ENCODE measurements at regions not wholly inside any gene's neighbourhood (a gene's known extent, or its start where the extent isn't known, plus 50 kb on each side); places are given as distances from the start of the nearest gene placed in this dataset.

DNA sequence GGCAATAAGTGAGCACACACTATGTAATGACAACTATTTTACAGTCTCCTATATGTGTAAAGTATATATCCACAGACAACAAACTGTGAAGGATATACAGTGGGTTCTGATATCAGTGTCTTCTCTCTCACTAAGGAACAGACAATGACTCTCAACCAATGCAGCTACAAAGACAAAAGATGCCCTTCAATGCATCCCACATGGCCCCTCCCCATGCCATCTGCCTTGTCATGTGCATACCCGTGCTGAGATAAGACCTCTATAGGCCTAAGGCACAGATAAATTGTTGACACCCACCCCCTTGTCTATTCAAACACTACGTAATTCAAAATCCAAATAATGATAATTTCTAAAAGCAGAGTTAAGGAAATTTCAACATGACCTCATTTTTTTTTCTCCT is 1123.5 kb upstream of the MAP3K7 start:
- no peaks in the 10 kb centered on the region for H3K4me1 Mint-ChIP-seq

DNA sequence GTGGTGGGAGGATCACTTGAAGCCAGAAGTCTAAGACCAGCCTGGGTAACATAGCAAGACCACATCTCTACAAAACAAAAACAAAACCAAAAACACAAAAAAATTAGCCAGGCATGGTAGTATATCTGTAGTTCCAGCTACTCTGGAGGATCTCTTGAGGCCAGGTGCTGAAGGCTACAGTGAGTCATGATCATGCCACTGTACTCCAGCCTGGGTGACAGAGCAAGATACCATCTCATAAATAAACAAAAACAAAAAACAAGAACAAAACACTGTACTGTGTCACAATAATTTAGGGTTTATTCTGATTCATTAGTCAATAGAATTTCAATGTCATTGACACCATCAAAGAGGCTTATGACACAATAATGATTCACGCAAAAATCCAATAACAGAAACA is 1121.7 kb upstream of the MAP3K7 start:
- Mint-ChIP-seq H3K4me3 (no peak overlapping the region), H3K4me1 (no peaks in the 10 kb centered on the region), H3K27me3 (no peaks in the 10 kb centered on the region), H3K36me3 (no peaks in the 10 kb centered on the region), H3K9me3 (peaks cover 0 to 11% (median 3%) of the 10 kb centered on the region in 9 donors), H3K27ac (no peak overlapping the region)
- POLR2A ChIA-PET: no interaction called here
- ATAC-seq: no peak
- no peak for DNase-seq

More for the DNA sequence above, 1123.5 kb upstream of the MAP3K7 start:
- Mint-ChIP-seq H3K9me3 (peaks cover 0 to 11% (median 0%) of the 10 kb centered on the region in 9 donors), H3K36me3 (no peaks in the 10 kb centered on the region), H3K27ac (no peak overlapping the region), H3K27me3 (no peaks in the 10 kb centered on the region), H3K4me3 (no peak overlapping the region)
- ATAC-seq: no peak
- POLR2A ChIA-PET: no interaction called here
- DNase-seq: no peak

GRCh38 chr6:91705646-91706045 is 1118.8 kb upstream of the MAP3K7 start:
- H3K4me3 Mint-ChIP-seq: no peak overlapping the region
- H3K9me3 Mint-ChIP-seq: peaks cover 0 to 33% (median 7%) of the 10 kb centered on the region in 9 donors
- no peaks in the 10 kb centered on the region for H3K27me3 Mint-ChIP-seq
- DNase-seq (no peak), ATAC-seq (no peak)
- H3K36me3 Mint-ChIP-seq: no peaks in the 10 kb centered on the region
- H3K27ac Mint-ChIP-seq: no peak overlapping the region
- H3K4me1 Mint-ChIP-seq: no peaks in the 10 kb centered on the region
- POLR2A ChIA-PET: no interaction called here

DNA sequence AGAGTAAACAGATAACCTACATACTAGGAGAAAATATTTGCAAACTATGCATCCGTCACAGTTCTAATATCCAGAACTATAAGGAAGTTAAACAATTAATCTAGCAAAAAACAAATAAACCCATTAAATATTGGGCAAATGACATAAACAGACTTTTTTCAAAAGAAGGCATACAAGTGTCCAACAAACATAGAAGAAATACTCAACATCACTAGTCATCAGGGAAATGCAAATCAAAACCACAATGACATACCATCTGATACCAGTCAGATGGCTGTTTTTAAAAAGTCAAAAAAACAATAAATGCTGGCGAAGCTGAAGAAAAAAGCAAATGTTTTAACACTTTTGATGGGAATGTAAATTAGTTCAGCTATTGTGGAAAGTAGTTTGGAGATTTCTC is 1117.7 kb upstream of the MAP3K7 start:
- POLR2A ChIA-PET: no interaction called here
- H3K36me3 Mint-ChIP-seq: no peaks in the 10 kb centered on the region

GRCh38 chr6:91697010-91697695 is 1110.3 kb upstream of the MAP3K7 start:
- no peak for DNase-seq
- ATAC-seq: no peak
- POLR2A ChIA-PET: no interaction called here
- no peaks in the 10 kb centered on the region for H3K4me1 Mint-ChIP-seq
- H3K27ac Mint-ChIP-seq: no peak overlapping the region
- peaks cover 0 to 16% (median 2%) of the 10 kb centered on the region in 9 donors for H3K9me3 Mint-ChIP-seq
- H3K36me3 Mint-ChIP-seq: no peaks in the 10 kb centered on the region
- H3K27me3 Mint-ChIP-seq: no peaks in the 10 kb centered on the region
- no peak overlapping the region for H3K4me3 Mint-ChIP-seq

More for the DNA sequence above, 1117.7 kb upstream of the MAP3K7 start:
- Mint-ChIP-seq H3K9me3 (peaks cover 0 to 34% (median 7%) of the 10 kb centered on the region in 9 donors), H3K4me1 (no peaks in the 10 kb centered on the region), H3K4me3 (no peak overlapping the region), H3K27ac (no peak overlapping the region), H3K27me3 (no peaks in the 10 kb centered on the region)
- DNase-seq (no peak), ATAC-seq (no peak)

- no peak for DNase-seq
- Mint-ChIP-seq H3K27me3 (no peaks in the 10 kb centered on the region), H3K36me3 (no peaks in the 10 kb centered on the region), H3K27ac (no peak overlapping the region), H3K4me1 (no peaks in the 10 kb centered on the region), H3K9me3 (peaks cover 0 to 4% (median 0%) of the 10 kb centered on the region in 9 donors), H3K4me3 (no peak overlapping the region)
- no peak for ATAC-seq
- POLR2A ChIA-PET: no interaction called here
Measured at GRCh38 chr6:91695221-91695620, 1108.3 kb upstream of the MAP3K7 start.

GRCh38 chr6:91694016-91694654 is 1107.3 kb upstream of the MAP3K7 start:
- POLR2A ChIA-PET: no interaction called here
- no peaks in the 10 kb centered on the region for H3K36me3 Mint-ChIP-seq
- no peak overlapping the region for H3K27ac Mint-ChIP-seq
- DNase-seq (no peak), ATAC-seq (no peak)
- H3K9me3 Mint-ChIP-seq: peaks cover 0 to 4% (median 0%) of the 10 kb centered on the region in 9 donors
- H3K4me3 Mint-ChIP-seq: no peak overlapping the region
- H3K4me1 Mint-ChIP-seq: no peaks in the 10 kb centered on the region
- no peaks in the 10 kb centered on the region for H3K27me3 Mint-ChIP-seq

DNA sequence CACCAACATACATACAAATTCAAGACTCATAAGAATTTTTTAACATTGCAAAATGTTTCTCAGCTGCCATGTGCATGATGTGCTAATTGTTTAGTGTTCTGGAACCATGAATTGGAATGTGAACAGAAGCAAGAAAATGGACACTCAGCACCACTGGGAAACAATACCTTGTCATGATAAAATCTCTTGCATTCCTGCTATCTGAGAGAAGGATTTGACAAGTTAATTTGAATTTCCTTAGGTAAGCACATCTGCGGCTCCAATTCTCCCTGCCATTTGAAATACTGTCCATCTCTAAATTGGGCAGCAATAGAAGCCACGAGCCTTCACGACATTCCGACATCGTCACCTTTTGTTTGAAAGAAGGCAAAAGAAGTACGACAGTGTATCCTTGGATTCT is 1104.6 kb upstream of the MAP3K7 start:
- Mint-ChIP-seq H3K27me3 (no peaks in the 10 kb centered on the region), H3K27ac (no peak overlapping the region), H3K4me3 (no peak overlapping the region), H3K4me1 (no peaks in the 10 kb centered on the region), H3K9me3 (peaks cover 0 to 4% (median 0%) of the 10 kb centered on the region in 9 donors), H3K36me3 (no peaks in the 10 kb centered on the region)
- no peak for DNase-seq
- POLR2A ChIA-PET: no interaction called here
- ATAC-seq: no peak

DNA sequence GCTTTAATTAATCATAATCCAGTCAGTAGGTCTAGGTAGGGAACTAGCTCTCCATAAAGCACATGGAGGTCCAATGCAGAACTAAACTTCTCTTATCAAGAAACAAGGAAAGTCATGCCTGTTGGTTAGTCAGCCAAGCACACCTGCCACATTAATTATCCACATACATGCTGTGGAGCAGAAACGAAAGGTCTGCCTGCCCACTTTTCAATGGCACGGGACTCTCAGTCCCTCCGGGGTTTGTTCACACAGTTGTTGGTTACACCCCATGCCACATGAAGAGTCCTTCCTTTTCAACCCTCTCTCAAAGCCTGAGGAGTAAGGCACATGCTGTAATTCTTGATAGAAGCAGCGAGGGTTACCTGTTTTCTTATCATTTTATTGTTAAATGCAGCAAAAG is 1096.4 kb upstream of the MAP3K7 start:
- peaks cover 0 to 3% (median 0%) of the 10 kb centered on the region in 9 donors for H3K9me3 Mint-ChIP-seq
- no peaks in the 10 kb centered on the region for H3K36me3 Mint-ChIP-seq
- H3K27me3 Mint-ChIP-seq: no peaks in the 10 kb centered on the region
- no peak overlapping the region for H3K27ac Mint-ChIP-seq
- POLR2A ChIA-PET: no interaction called here
- no peak overlapping the region for H3K4me3 Mint-ChIP-seq
- ATAC-seq: no peak
- no peak for DNase-seq
- no peaks in the 10 kb centered on the region for H3K4me1 Mint-ChIP-seq

- H3K4me3 Mint-ChIP-seq: no peak overlapping the region
- H3K27me3 Mint-ChIP-seq: no peaks in the 10 kb centered on the region
- no peaks in the 10 kb centered on the region for H3K36me3 Mint-ChIP-seq
- POLR2A ChIA-PET: no interaction called here
- peaks cover 0 to 3% (median 0%) of the 10 kb centered on the region in 9 donors for H3K9me3 Mint-ChIP-seq
- no peak for ATAC-seq
- H3K27ac Mint-ChIP-seq: no peak overlapping the region
- H3K4me1 Mint-ChIP-seq: no peaks in the 10 kb centered on the region
- DNase-seq: no peak
Measured at GRCh38 chr6:91681296-91681695, 1094.4 kb upstream of the MAP3K7 start.

DNA sequence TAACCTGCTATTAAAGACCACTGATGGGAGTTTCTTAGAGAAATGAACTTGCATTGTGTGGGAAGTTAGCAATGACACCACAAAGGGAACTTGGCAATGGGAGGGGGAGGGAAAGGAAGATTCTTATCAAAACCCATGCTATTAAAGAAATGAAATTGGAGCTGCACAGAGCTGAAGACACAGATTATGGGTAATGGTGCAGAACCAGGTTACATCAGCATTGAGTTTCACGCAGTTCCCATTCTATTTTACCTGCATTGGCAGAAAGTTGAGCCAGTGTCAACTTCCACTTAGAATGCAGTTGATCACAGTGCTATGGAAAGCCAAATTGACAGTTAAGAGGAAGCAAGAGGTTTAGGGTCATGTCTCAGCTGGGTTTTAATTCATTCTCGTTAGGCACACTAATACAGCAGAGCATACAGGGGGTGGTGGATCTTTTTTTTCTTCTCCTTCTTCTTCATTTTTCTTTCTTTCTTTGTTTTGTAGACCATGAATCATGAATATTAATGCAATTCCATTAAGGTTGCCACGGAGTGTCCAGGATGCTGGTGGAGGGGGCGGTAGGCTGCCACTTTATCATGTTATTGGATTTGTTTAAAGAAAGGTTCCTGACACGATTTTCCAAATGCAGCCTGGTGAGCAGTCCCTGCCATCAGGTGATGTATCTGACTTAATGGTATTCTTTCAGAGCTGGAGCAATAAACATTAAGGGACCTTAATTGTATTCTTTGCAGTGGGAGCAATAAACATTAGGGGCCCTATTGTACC is 1092.0 kb upstream of the MAP3K7 start:
- Mint-ChIP-seq H3K36me3 (no peaks in the 10 kb centered on the region), H3K9me3 (peaks cover 0 to 3% (median 0%) of the 10 kb centered on the region in 9 donors), H3K4me1 (no peaks in the 10 kb centered on the region), H3K4me3 (no peak overlapping the region), H3K27me3 (no peaks in the 10 kb centered on the region), H3K27ac (no peak overlapping the region)
- ATAC-seq (no peak), DNase-seq (no peak)
- POLR2A ChIA-PET: no interaction called here

DNA sequence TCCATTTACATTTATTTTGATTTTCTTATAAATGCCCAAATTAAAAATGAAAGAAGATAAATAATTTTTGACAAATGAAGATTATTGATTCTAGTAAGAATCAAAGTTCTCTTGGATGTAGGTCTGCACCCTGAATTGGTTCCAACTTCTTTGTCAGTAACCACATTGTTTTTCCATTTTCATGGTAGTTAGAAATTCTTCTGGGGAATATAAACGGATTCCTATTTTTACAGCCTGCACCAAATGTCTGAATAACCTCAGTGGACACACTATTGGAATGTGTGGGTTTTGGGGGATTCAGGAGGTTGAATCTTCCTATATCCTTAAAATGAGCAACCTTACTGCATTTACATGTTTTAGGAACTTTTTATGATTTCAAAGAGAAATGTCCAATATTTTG is 1085.3 kb upstream of the MAP3K7 start:
- H3K4me3 Mint-ChIP-seq: no peak overlapping the region
- no peaks in the 10 kb centered on the region for H3K4me1 Mint-ChIP-seq
- no peak for ATAC-seq
- H3K27ac Mint-ChIP-seq: no peak overlapping the region
- no peaks in the 10 kb centered on the region for H3K36me3 Mint-ChIP-seq
- no peaks in the 10 kb centered on the region for H3K27me3 Mint-ChIP-seq
- POLR2A ChIA-PET: no interaction called here
- H3K9me3 Mint-ChIP-seq: no peaks in the 10 kb centered on the region
- DNase-seq: no peak

GRCh38 chr6:91669871-91670268 is 1083.0 kb upstream of the MAP3K7 start:
- DNase-seq: no peak
- ATAC-seq: no peak
- no peak overlapping the region for H3K4me3 Mint-ChIP-seq

More at GRCh38 chr6:91669871-91670268, 1083.0 kb upstream of the MAP3K7 start:
- H3K4me1 Mint-ChIP-seq: no peaks in the 10 kb centered on the region
- H3K36me3 Mint-ChIP-seq: no peaks in the 10 kb centered on the region
- no peaks in the 10 kb centered on the region for H3K27me3 Mint-ChIP-seq
- peaks cover 0 to 3% (median 0%) of the 10 kb centered on the region in 9 donors for H3K9me3 Mint-ChIP-seq
- H3K27ac Mint-ChIP-seq: no peak overlapping the region
- POLR2A ChIA-PET: no interaction called here

All from naive thymus-derived CD8-positive, alpha-beta T cell (primary cell).